ENCODE measurements at regions not wholly inside any gene's neighbourhood (a gene's known extent, or its start where the extent isn't known, plus 50 kb on each side); places are given as distances from the start of the nearest gene placed in this dataset.

GRCh38 chr4:42711496-42711895, 54.6 kb upstream of the ATP8A1 start:
- Mint-ChIP-seq H3K9me3 (no peaks in the 10 kb centered on the region), H3K27me3 (peaks cover 0 to 13% of the 10 kb centered on the region in 2 donors), H3K4me3 (no peak overlapping the region), H3K36me3 (no peaks in the 10 kb centered on the region), H3K27ac (no peak overlapping the region), H3K4me1 (no peaks in the 10 kb centered on the region)
- Histone ChIP-seq H3K9me3 (ENCODE audit: control insufficient read depth in 1 of 2, low read length in 2 of 2) (no peaks in the 10 kb centered on the region), H3K36me3 (ENCODE audit: insufficient read depth, low read length) (no peaks in the 10 kb centered on the region), H3K27ac (ENCODE audit: low read depth, low read length) (no peak overlapping the region), H3K27me3 (ENCODE audit: insufficient read depth, low read length) (no peaks in the 10 kb centered on the region), H3K4me3 (ENCODE audit: low read length in 2 of 2) (no peak overlapping the region), H3K4me1 (ENCODE audit: insufficient read depth, low read length) (no peaks in the 10 kb centered on the region)
- intact Hi-C loops (cut with micrococcal nuclease): no loop called here
- ChIA-PET CTCF (ENCODE audit: partially characterized antibody) (no interaction called here), POLR2A (ENCODE audit: partially characterized antibody) (no interaction called here)
- DNase-seq: no peak

DNA sequence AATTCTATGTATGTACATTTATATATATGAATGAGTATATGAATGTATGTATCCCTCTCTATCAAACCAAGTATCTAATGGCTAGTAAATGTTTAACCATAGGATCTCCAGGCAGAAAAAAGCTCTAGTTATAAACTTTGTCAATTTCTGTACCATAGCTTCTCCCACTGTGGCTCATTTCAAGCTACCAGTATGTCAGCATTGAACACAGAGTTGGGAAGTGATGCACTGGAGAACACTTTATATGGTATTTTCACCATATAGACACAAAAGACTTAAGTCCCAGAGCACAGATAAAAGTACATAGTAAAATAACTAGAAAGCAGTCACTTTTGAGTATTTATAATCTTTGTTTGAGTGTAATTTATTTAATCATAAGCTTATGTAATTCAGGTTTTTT, 53.9 kb upstream of the ATP8A1 start:
- Histone ChIP-seq H3K27ac (ENCODE audit: low read depth, low read length) (no peak overlapping the region), H3K27me3 (ENCODE audit: insufficient read depth, low read length) (no peaks in the 10 kb centered on the region), H3K9me3 (ENCODE audit: control insufficient read depth in 1 of 2, low read length in 2 of 2) (no peaks in the 10 kb centered on the region), H3K4me3 (ENCODE audit: low read length in 2 of 2) (no peak overlapping the region), H3K36me3 (ENCODE audit: insufficient read depth, low read length) (no peaks in the 10 kb centered on the region), H3K4me1 (ENCODE audit: insufficient read depth, low read length) (no peaks in the 10 kb centered on the region)
- Mint-ChIP-seq H3K36me3 (no peaks in the 10 kb centered on the region), H3K9me3 (no peaks in the 10 kb centered on the region), H3K27ac (no peak overlapping the region), H3K27me3 (peaks cover 0 to 13% of the 10 kb centered on the region in 2 donors), H3K4me1 (no peaks in the 10 kb centered on the region), H3K4me3 (no peak overlapping the region)
- ChIA-PET CTCF (ENCODE audit: partially characterized antibody) (no interaction called here), POLR2A (ENCODE audit: partially characterized antibody) (no interaction called here)
- intact Hi-C loops (cut with micrococcal nuclease): no loop called here
- DNase-seq: no peak

GRCh38 chr4:42710329-42710728, 53.4 kb upstream of the ATP8A1 start:
- Mint-ChIP-seq H3K27me3 (peaks cover 0 to 13% of the 10 kb centered on the region in 2 donors), H3K27ac (no peak overlapping the region), H3K9me3 (no peaks in the 10 kb centered on the region), H3K4me3 (no peak overlapping the region), H3K4me1 (no peaks in the 10 kb centered on the region), H3K36me3 (no peaks in the 10 kb centered on the region)
- ChIA-PET POLR2A (ENCODE audit: partially characterized antibody) (no interaction called here), CTCF (ENCODE audit: partially characterized antibody) (no interaction called here)
- Histone ChIP-seq H3K27ac (ENCODE audit: low read depth, low read length) (no peak overlapping the region), H3K27me3 (ENCODE audit: insufficient read depth, low read length) (no peaks in the 10 kb centered on the region), H3K4me1 (ENCODE audit: insufficient read depth, low read length) (no peaks in the 10 kb centered on the region), H3K36me3 (ENCODE audit: insufficient read depth, low read length) (no peaks in the 10 kb centered on the region), H3K9me3 (ENCODE audit: control insufficient read depth in 1 of 2, low read length in 2 of 2) (no peaks in the 10 kb centered on the region), H3K4me3 (ENCODE audit: low read length in 2 of 2) (no peak overlapping the region)
- intact Hi-C loops (cut with micrococcal nuclease): no loop called here
- no peak for DNase-seq

DNA sequence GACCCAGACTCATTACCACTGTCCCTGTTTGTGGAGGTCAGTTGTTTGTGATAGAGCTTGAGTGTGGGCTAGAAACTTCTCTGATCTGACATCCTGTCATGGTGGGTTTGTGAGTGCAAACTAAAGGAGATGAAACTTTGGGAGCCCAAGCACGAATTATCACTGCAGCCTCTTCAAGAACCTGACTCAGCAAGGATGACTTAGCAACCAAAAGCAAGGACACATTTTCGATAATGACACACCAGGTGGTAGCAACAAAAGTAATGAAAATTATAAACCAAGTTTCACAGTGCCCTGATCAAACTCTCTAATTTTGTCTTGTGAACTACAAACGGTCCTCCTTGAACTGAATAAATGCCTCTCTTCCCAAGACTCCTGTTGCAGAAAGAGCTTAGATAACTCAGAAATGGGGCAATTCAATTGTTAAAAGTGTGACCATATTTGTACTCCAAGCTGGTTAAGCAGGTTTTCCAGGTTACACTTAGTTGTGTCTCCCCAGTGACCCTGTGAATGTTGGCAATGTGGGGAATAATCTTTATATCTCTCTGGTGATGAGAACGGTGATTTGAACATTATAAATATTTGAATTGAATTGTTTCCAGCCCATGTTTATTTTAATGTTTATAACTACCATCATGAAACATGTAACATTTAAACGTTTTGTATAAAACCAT, 52.6 kb upstream of the ATP8A1 start:
- H3K27ac ChIP-seq (ENCODE audit: low read depth, low read length): no peak overlapping the region
- CTCF ChIA-PET (ENCODE audit: partially characterized antibody): no interaction called here
- Mint-ChIP-seq H3K36me3 (no peaks in the 10 kb centered on the region), H3K27me3 (peaks cover 0 to 13% of the 10 kb centered on the region in 2 donors), H3K4me3 (no peak overlapping the region), H3K9me3 (no peaks in the 10 kb centered on the region), H3K27ac (no peak overlapping the region), H3K4me1 (no peaks in the 10 kb centered on the region)
- no peak overlapping the region for H3K4me3 ChIP-seq (ENCODE audit: low read length in 2 of 2)
- no peak for DNase-seq
- no peaks in the 10 kb centered on the region for H3K4me1 ChIP-seq (ENCODE audit: insufficient read depth, low read length)
- no peaks in the 10 kb centered on the region for H3K36me3 ChIP-seq (ENCODE audit: insufficient read depth, low read length)
- H3K27me3 ChIP-seq (ENCODE audit: insufficient read depth, low read length): no peaks in the 10 kb centered on the region
- POLR2A ChIA-PET (ENCODE audit: partially characterized antibody): no interaction called here
- H3K9me3 ChIP-seq (ENCODE audit: control insufficient read depth in 1 of 2, low read length in 2 of 2): no peaks in the 10 kb centered on the region
- intact Hi-C loops (cut with micrococcal nuclease): no loop called here

GRCh38 chr4:42708625-42709024, 51.7 kb upstream of the ATP8A1 start:
- H3K27ac ChIP-seq (ENCODE audit: low read depth, low read length): no peak overlapping the region
- H3K9me3 ChIP-seq (ENCODE audit: control insufficient read depth in 1 of 2, low read length in 2 of 2): no peaks in the 10 kb centered on the region
- POLR2A ChIA-PET (ENCODE audit: partially characterized antibody): no interaction called here
- Mint-ChIP-seq H3K4me1 (no peaks in the 10 kb centered on the region), H3K9me3 (no peaks in the 10 kb centered on the region), H3K27ac (no peak overlapping the region), H3K4me3 (no peak overlapping the region), H3K36me3 (no peaks in the 10 kb centered on the region), H3K27me3 (peaks cover 0 to 13% of the 10 kb centered on the region in 2 donors)
- no peaks in the 10 kb centered on the region for H3K4me1 ChIP-seq (ENCODE audit: insufficient read depth, low read length)
- H3K36me3 ChIP-seq (ENCODE audit: insufficient read depth, low read length): no peaks in the 10 kb centered on the region
- H3K4me3 ChIP-seq (ENCODE audit: low read length in 2 of 2): no peak overlapping the region
- intact Hi-C loops (cut with micrococcal nuclease): no loop called here
- no peak for DNase-seq
- CTCF ChIA-PET (ENCODE audit: partially characterized antibody): no interaction called here
- no peaks in the 10 kb centered on the region for H3K27me3 ChIP-seq (ENCODE audit: insufficient read depth, low read length)
